ENCODE measurements at regions not wholly inside any gene's neighbourhood (a gene's known extent, or its start where the extent isn't known, plus 50 kb on each side); places are given as distances from the start of the nearest gene placed in this dataset.

GRCh38 chr3:174685796-174686195 lies 173.3 kb upstream of the NAALADL2 start:
- TF ChIP-seq CTCF (IDR thresholded peaks at IDR 0.05; ENCODE audit: unreplicated experiment): no peak
- Mint-ChIP-seq H3K9me3 (peaks cover 15% of the 10 kb centered on the region), H3K27me3 (ENCODE audit: low read depth) (no peaks in the 10 kb centered on the region), H3K36me3 (no peaks in the 10 kb centered on the region), H3K4me3 (no peak overlapping the region), H3K4me1 (no peaks in the 10 kb centered on the region), H3K27ac (no peak overlapping the region)
- no peak for DNase-seq (ENCODE audit: low spot score in 2 of 2, unreplicated experiment in 2 of 2)

DNA sequence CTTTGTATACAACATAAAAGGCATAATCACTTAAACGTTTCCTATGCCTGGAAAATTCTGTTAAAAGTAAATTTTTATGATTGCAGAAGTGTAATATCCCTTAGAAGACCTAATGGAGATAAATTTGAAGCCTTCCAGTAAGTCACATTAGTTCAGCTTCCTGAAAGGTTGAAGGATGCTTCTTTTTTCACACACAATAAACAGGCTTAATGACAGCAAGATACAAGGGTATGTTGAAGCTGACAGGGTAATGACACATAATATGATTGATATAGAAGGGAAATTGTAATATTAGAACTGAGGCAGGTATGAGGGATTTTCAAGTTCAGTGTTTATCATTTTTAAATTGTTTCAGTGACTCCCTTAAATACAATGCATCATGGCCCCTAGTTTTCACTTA lies 161.8 kb upstream of the NAALADL2 start:
- Mint-ChIP-seq H3K36me3 (no peaks in the 10 kb centered on the region), H3K9me3 (peaks cover 7% of the 10 kb centered on the region), H3K4me1 (no peaks in the 10 kb centered on the region), H3K27me3 (ENCODE audit: low read depth) (no peaks in the 10 kb centered on the region), H3K27ac (no peak overlapping the region), H3K4me3 (no peak overlapping the region)
- DNase-seq (ENCODE audit: low spot score in 2 of 2, unreplicated experiment in 2 of 2): no peak
- TF ChIP-seq CTCF (IDR thresholded peaks at IDR 0.05; ENCODE audit: unreplicated experiment): no peak

GRCh38 chr3:174700736-174701135 lies 158.4 kb upstream of the NAALADL2 start:
- DNase-seq (ENCODE audit: low spot score in 2 of 2, unreplicated experiment in 2 of 2): no peak
- no peak overlapping the region for H3K27ac Mint-ChIP-seq

GRCh38 chr3:174710612-174711011 lies 148.5 kb upstream of the NAALADL2 start:
- H3K4me3 Mint-ChIP-seq: no peak overlapping the region
- no peak overlapping the region for H3K27ac Mint-ChIP-seq
- no peak for DNase-seq (ENCODE audit: low spot score in 2 of 2, unreplicated experiment in 2 of 2)
- H3K27me3 Mint-ChIP-seq (ENCODE audit: low read depth): no peaks in the 10 kb centered on the region
- no peaks in the 10 kb centered on the region for H3K36me3 Mint-ChIP-seq
- peaks cover 7% of the 10 kb centered on the region for H3K9me3 Mint-ChIP-seq
- no peaks in the 10 kb centered on the region for H3K4me1 Mint-ChIP-seq
- TF ChIP-seq CTCF (IDR thresholded peaks at IDR 0.05; ENCODE audit: unreplicated experiment): no peak

More at GRCh38 chr3:174700736-174701135, 158.4 kb upstream of the NAALADL2 start:
- Mint-ChIP-seq H3K9me3 (peaks cover 1% of the 10 kb centered on the region), H3K4me3 (no peak overlapping the region), H3K27me3 (ENCODE audit: low read depth) (no peaks in the 10 kb centered on the region), H3K4me1 (no peaks in the 10 kb centered on the region), H3K36me3 (no peaks in the 10 kb centered on the region)
- no peak for TF ChIP-seq CTCF (IDR thresholded peaks at IDR 0.05; ENCODE audit: unreplicated experiment)

GRCh38 chr3:174715386-174715785 lies 143.7 kb upstream of the NAALADL2 start:
- Mint-ChIP-seq H3K27ac (no peak overlapping the region), H3K36me3 (no peaks in the 10 kb centered on the region), H3K9me3 (peaks cover 3% of the 10 kb centered on the region), H3K4me1 (no peaks in the 10 kb centered on the region), H3K27me3 (ENCODE audit: low read depth) (no peaks in the 10 kb centered on the region), H3K4me3 (no peak overlapping the region)
- TF ChIP-seq CTCF (IDR thresholded peaks at IDR 0.05; ENCODE audit: unreplicated experiment): no peak
- no peak for DNase-seq (ENCODE audit: low spot score in 2 of 2, unreplicated experiment in 2 of 2)

DNA sequence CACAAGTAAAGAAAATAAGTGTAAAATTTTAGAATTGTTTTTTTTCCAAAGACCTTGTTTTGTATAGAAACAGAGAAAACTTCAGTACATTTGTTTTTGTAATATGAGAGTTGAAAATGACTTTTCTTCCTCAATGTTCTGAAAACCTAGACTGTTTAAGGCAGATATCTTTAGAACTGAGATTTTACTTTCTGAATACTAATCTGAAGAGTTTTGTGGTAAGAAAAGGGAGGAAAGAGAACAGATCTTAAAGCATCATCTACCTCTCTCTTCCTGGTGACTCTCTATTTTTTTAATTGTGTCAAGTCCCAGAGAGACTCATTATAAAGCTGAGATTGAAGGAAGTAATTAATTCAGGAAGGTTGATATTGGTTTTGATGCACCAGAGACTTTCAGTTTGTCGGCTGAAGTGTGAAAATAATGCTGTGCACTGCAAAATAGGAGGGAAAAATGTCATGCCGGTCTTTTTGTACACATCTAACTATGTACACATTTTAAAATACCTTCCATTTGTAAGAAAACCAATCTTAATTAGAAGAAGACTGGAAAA lies 142.1 kb upstream of the NAALADL2 start:
- Mint-ChIP-seq H3K9me3 (peaks cover 3% of the 10 kb centered on the region), H3K27me3 (ENCODE audit: low read depth) (no peaks in the 10 kb centered on the region), H3K4me3 (no peak overlapping the region), H3K4me1 (no peaks in the 10 kb centered on the region), H3K27ac (no peak overlapping the region), H3K36me3 (no peaks in the 10 kb centered on the region)
- DNase-seq (ENCODE audit: low spot score in 2 of 2, unreplicated experiment in 2 of 2): no peak
- TF ChIP-seq CTCF (IDR thresholded peaks at IDR 0.05; ENCODE audit: unreplicated experiment): no peak
